Central memory CD8-positive, alpha-beta T cell (primary cell): ENCODE measurements at regions not wholly inside any gene's neighbourhood (a gene's known extent, or its start where the extent isn't known, plus 50 kb on each side); places are given as distances from the start of the nearest gene placed in this dataset.
A peak's percentile ranks its signal among the peaks of the same experiment; 100 is the strongest.

Experiments
- ATAC-seq: fragments of 150-1000 bp; cut with Tn5 transposase; replicated peaks from 2 replicates; pipeline ENCODE4 v1.10.0; 2022; ENCODE audit warnings: mild to moderate bottlenecking, moderate FRiP score, moderate number of reproducible peaks; ENCODE audit not compliant: poor library complexity, severe bottlenecking; ENCODE audit errors: extremely low read depth
- DNase-seq, 2 donors: peaks; one replicate each; pipeline ENCODE4 v3.0.0; 2021; ENCODE audit warnings: low spot score in 2 of 2
- H3K27ac Mint-ChIP-seq: one replicate; pipeline ENCODE4 v1.8.0; 2022; ENCODE audit warnings: low read depth, mild to moderate bottlenecking, moderate library complexity, mixed read lengths
- H3K27me3 Mint-ChIP-seq: one replicate; pipeline ENCODE4 v1.8.0; 2022; ENCODE audit warnings: mixed read lengths
- H3K36me3 Mint-ChIP-seq: one replicate; pipeline ENCODE4 v1.8.0; 2022; ENCODE audit warnings: mild to moderate bottlenecking, moderate library complexity, mixed read lengths; ENCODE audit not compliant: insufficient read depth
- H3K4me1 Mint-ChIP-seq: one replicate; pipeline ENCODE4 v1.8.0; 2022; ENCODE audit warnings: mixed read lengths
- H3K4me3 Mint-ChIP-seq: one replicate; pipeline ENCODE4 v1.8.0; 2022; ENCODE audit warnings: mild to moderate bottlenecking, moderate library complexity, mixed read lengths
- H3K9me3 Mint-ChIP-seq: one replicate; pipeline ENCODE4 v1.8.0; 2022; ENCODE audit warnings: mixed read lengths

GRCh38 chr2:7983912-7984311 lies 697.9 kb upstream of the ID2 start:
- Mint-ChIP-seq H3K4me3 (no peak overlapping the region), H3K36me3 (no peaks in the 10 kb centered on the region), H3K4me1 (no peaks in the 10 kb centered on the region), H3K27ac (no peak overlapping the region), H3K27me3 (no peaks in the 10 kb centered on the region), H3K9me3 (no peaks in the 10 kb centered on the region)
- DNase-seq: no peak
- no peak for ATAC-seq

GRCh38 chr2:7984693-7985353 lies 697.0 kb upstream of the ID2 start:
- DNase-seq (no peak), ATAC-seq (no peak)
- H3K27me3 Mint-ChIP-seq: no peaks in the 10 kb centered on the region
- peak overlapping the region; percentile 1 for H3K27ac Mint-ChIP-seq
- no peaks in the 10 kb centered on the region for H3K36me3 Mint-ChIP-seq
- H3K4me3 Mint-ChIP-seq: no peak overlapping the region
- H3K4me1 Mint-ChIP-seq: no peaks in the 10 kb centered on the region
- no peaks in the 10 kb centered on the region for H3K9me3 Mint-ChIP-seq

- no peak overlapping the region for H3K4me3 Mint-ChIP-seq
- H3K4me1 Mint-ChIP-seq: no peaks in the 10 kb centered on the region
- ATAC-seq: no peak
- H3K36me3 Mint-ChIP-seq: no peaks in the 10 kb centered on the region
- no peak overlapping the region for H3K27ac Mint-ChIP-seq
- no peaks in the 10 kb centered on the region for H3K9me3 Mint-ChIP-seq
- DNase-seq: no peak
- H3K27me3 Mint-ChIP-seq: no peaks in the 10 kb centered on the region
These were observed 695.4 kb upstream of the ID2 start for GRCh38 chr2:7986431-7986830.

GRCh38 chr2:7987992-7988391 lies 693.9 kb upstream of the ID2 start:
- H3K4me3 Mint-ChIP-seq: no peak overlapping the region
- no peaks in the 10 kb centered on the region for H3K36me3 Mint-ChIP-seq
- H3K27me3 Mint-ChIP-seq: no peaks in the 10 kb centered on the region
- no peak overlapping the region for H3K27ac Mint-ChIP-seq
- H3K9me3 Mint-ChIP-seq: no peaks in the 10 kb centered on the region
- no peaks in the 10 kb centered on the region for H3K4me1 Mint-ChIP-seq
- ATAC-seq (no peak), DNase-seq (no peak)

- H3K36me3 Mint-ChIP-seq: no peaks in the 10 kb centered on the region
- H3K4me3 Mint-ChIP-seq: no peak overlapping the region
- no peaks in the 10 kb centered on the region for H3K27me3 Mint-ChIP-seq
- H3K27ac Mint-ChIP-seq: no peak overlapping the region
- ATAC-seq (no peak), DNase-seq (no peak)
- H3K9me3 Mint-ChIP-seq: no peaks in the 10 kb centered on the region
- H3K4me1 Mint-ChIP-seq: no peaks in the 10 kb centered on the region
These were observed 693.4 kb upstream of the ID2 start for GRCh38 chr2:7988440-7988839.

- H3K9me3 Mint-ChIP-seq: no peaks in the 10 kb centered on the region
- ATAC-seq: no peak
These were observed 692.0 kb upstream of the ID2 start for GRCh38 chr2:7989823-7990222.

GRCh38 chr2:7992612-7993602 lies 688.9 kb upstream of the ID2 start:
- DNase-seq (no peak), ATAC-seq (no peak)
- Mint-ChIP-seq H3K4me1 (no peaks in the 10 kb centered on the region), H3K27ac (no peak overlapping the region), H3K9me3 (no peaks in the 10 kb centered on the region), H3K36me3 (no peaks in the 10 kb centered on the region), H3K27me3 (no peaks in the 10 kb centered on the region), H3K4me3 (no peak overlapping the region)

More at GRCh38 chr2:7989823-7990222, 692.0 kb upstream of the ID2 start:
- no peak for DNase-seq
- Mint-ChIP-seq H3K4me3 (no peak overlapping the region), H3K36me3 (no peaks in the 10 kb centered on the region), H3K27ac (no peak overlapping the region), H3K4me1 (no peaks in the 10 kb centered on the region), H3K27me3 (no peaks in the 10 kb centered on the region)

- Mint-ChIP-seq H3K4me1 (no peaks in the 10 kb centered on the region), H3K27ac (no peak overlapping the region), H3K36me3 (no peaks in the 10 kb centered on the region), H3K9me3 (no peaks in the 10 kb centered on the region), H3K27me3 (no peaks in the 10 kb centered on the region), H3K4me3 (no peak overlapping the region)
- DNase-seq (no peak), ATAC-seq (no peak)
These were observed 687.4 kb upstream of the ID2 start for GRCh38 chr2:7994397-7994951.

GRCh38 chr2:7997279-7997678 lies 684.6 kb upstream of the ID2 start:
- DNase-seq (no peak), ATAC-seq (no peak)
- Mint-ChIP-seq H3K4me3 (no peak overlapping the region), H3K27me3 (no peaks in the 10 kb centered on the region), H3K36me3 (no peaks in the 10 kb centered on the region), H3K9me3 (no peaks in the 10 kb centered on the region), H3K4me1 (no peaks in the 10 kb centered on the region), H3K27ac (no peak overlapping the region)

GRCh38 chr2:7999683-8000476 lies 682.0 kb upstream of the ID2 start:
- Mint-ChIP-seq H3K4me1 (peaks cover 4% of the 10 kb centered on the region), H3K4me3 (no peak overlapping the region), H3K27ac (no peak overlapping the region), H3K27me3 (no peaks in the 10 kb centered on the region), H3K36me3 (no peaks in the 10 kb centered on the region), H3K9me3 (no peaks in the 10 kb centered on the region)
- DNase-seq (no peak), ATAC-seq (no peak)

- Mint-ChIP-seq H3K4me3 (no peak overlapping the region), H3K27ac (no peak overlapping the region), H3K4me1 (peaks cover 4% of the 10 kb centered on the region), H3K27me3 (no peaks in the 10 kb centered on the region), H3K9me3 (no peaks in the 10 kb centered on the region), H3K36me3 (no peaks in the 10 kb centered on the region)
- DNase-seq (no peak), ATAC-seq (no peak)
These were observed 681.0 kb upstream of the ID2 start for GRCh38 chr2:8000870-8001269.

GRCh38 chr2:8002765-8003393 lies 679.0 kb upstream of the ID2 start:
- no peaks in the 10 kb centered on the region for H3K27me3 Mint-ChIP-seq
- H3K27ac Mint-ChIP-seq: no peak overlapping the region
- no peak for DNase-seq
- H3K4me1 Mint-ChIP-seq: peaks cover 4% of the 10 kb centered on the region
- H3K9me3 Mint-ChIP-seq: no peaks in the 10 kb centered on the region
- ATAC-seq: no peak
- H3K36me3 Mint-ChIP-seq: peaks cover 3% of the 10 kb centered on the region
- H3K4me3 Mint-ChIP-seq: no peak overlapping the region
